Activated CD4-positive, CD25-positive, alpha-beta regulatory T cell treated with anti-CD3 and anti-CD28 coated beads, Interleukin-2, amount 50 U/mL, for 72 hours (primary cell): ENCODE measurements at regions not wholly inside any gene's neighbourhood (a gene's known extent, or its start where the extent isn't known, plus 50 kb on each side); places are given as distances from the start of the nearest gene placed in this dataset.

ENCODE experiments used
- DNase-seq: peaks from one replicate; pipeline ENCODE4 v3.0.0; 2021

DNA sequence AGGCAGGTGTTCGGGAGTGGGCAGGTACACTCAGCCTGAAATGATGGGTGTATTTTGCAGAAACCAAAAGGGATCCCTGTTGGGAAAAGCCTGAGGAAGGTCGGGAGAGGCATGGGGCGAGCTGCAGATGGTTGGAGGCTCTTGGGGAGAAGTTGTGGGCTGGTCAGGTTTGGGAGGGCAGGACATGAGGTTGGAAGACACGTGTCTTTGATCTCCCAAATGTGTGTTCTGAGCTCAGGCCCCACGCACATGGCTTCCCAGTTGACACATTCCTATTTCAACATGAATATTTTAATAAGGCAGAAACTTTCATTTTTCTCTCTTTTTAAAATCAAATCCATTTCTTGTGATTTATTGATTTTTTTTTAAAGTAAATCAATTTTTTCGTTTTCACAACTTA is 1003.3 kb downstream of the TBC1D22A start:
- no peak for DNase-seq

DNA sequence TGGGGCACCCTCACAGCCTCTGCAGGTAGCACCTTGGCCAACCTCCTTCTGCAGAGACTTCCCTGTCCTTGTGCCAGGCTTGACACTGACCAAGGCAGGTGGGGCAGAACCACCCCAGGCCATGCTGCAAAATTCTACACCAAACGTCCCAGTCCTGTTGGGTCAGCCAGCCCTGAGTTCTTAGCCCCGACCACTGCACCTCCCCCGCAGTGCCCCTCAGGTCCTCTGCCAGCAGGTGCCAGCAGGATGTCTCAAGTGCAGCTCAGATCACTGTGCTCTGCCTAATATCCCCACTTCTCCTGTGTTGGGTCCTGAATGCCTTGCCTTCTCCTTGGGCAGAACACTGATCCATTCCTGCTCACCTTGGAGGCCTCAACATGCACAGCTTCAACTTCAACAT is 999.7 kb downstream of the TBC1D22A start:
- DNase-seq: no peak

DNA sequence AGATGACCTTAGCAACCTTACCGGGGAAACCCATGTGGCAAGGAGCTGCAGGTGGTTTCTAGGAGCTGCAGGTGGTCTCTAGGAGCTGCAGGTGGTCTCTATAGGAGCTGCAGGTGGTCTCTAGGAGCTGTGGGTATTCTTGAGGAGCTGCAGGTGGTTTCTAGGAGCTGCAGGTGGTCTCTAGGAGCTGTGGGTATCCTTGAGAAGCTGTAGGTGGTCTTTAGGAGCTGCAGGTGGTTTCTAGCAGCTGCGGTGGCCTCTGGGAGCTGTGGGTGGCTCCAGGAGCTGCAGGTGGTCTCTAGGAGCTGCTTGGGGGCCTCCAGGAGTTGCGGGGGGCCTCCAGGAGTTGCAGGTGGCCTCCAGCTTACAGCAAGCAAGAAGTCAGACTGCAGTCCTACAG is 997.5 kb downstream of the TBC1D22A start:
- no peak for DNase-seq

DNA sequence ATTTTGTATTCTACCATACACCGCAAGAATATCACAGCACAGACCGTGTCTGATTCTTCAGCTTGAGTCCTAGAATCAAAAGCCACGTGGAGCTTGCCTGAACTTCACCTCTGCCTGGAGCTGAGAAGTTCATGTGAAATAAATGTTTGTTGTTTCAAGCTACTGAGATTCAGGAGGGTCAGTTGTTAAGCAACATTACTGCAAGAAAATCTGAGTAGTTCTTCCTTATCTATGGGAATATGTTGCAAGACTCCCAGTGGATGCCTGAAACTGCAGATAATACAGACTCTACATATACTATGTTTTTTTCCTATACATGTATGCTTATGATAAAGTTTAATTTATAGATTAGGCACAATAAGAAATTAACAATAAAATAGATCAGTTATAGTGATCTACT is 995.3 kb downstream of the TBC1D22A start:
- no peak for DNase-seq

DNA sequence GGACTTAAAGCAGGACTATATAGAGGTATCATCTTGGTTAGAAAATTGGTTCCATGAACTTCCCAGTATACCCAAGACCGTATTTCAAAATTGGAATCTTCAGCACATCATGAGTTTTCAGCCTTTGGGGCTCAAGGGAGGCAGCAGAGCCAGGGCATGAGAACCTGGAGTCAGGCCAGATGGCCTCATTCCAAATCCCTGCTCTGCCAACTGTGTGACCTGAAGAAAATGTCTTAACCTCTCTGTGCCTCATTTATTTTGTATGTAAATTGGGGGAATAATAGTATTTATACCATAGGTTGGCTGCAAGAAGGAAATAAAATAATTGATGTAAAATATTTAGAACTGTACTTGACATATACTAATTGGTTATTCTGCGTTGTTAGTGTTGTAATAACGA is 987.6 kb downstream of the TBC1D22A start:
- no peak for DNase-seq

DNA sequence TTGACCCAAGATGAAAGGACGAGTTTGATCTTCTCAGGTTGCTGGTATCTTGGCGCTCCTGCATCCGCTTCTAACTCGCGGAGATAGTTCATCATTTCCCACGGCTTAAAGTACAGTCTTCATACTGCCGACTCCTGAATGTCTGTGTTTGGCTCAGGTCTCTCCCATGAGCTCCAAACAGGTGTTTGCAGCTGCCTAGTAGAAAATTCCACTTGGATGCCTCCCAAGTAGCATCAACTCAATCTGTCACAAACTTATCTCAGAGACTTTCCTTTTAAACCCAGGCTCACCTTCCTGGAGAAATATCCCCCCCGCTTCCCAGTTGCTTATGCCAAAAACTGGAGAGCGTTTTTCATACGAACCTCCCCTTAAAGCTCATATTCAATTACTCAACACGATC is 986.5 kb downstream of the TBC1D22A start:
- no peak for DNase-seq

DNA sequence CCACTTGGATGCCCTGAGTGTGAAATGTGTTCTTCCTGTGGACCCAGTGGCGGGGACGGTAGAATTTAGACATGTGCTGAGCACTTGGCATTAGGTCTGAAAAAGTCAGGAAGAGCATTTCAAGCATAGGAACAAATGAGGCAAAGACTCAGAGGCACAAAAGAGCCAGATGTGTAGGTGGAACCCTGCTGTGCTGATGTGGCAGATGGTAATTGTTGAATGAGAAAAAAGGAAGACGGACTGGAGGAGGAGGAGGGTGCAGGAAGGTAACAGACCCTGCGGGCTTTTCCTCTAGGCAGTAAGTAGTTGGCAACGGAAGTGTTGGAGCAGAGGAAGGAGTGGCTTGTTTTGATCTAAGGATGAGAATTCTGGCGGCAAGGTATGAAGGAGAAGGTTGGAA is 985.8 kb downstream of the TBC1D22A start:
- DNase-seq: no peak

DNA sequence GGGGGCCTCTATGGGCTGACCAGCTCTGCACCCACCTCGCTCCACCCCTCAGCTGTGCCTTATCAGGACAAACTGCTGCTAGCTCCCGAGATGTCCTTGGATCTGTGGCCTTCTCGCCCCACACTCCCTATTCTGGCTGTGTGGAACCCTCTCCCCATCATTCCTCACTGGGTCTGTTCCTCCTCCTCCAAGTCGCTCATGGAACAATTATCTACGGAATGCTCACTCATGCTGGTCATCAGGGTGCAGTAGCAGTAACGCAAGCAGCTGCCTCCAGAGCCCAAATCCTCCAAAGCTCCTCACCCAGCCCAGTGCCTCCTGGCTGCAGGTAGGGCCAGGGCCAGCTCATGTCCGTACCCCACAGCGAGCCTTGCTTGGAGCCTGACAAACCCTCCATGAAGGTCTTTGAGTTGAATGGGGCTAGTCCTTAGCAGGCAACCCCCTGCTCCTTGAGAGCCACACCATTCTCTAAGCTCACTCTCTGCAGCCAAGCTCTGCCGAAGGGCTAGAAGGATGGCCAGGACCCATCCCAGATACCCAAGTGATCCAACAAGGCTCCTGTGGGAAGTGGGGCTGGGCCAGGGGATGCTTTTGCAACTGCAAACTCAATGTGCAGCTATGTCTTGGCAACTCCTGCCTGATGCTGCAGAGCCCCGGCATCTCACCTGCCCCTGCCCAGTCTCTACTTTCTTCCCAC is 977.8 kb downstream of the TBC1D22A start:
- DNase-seq: no peak

DNA sequence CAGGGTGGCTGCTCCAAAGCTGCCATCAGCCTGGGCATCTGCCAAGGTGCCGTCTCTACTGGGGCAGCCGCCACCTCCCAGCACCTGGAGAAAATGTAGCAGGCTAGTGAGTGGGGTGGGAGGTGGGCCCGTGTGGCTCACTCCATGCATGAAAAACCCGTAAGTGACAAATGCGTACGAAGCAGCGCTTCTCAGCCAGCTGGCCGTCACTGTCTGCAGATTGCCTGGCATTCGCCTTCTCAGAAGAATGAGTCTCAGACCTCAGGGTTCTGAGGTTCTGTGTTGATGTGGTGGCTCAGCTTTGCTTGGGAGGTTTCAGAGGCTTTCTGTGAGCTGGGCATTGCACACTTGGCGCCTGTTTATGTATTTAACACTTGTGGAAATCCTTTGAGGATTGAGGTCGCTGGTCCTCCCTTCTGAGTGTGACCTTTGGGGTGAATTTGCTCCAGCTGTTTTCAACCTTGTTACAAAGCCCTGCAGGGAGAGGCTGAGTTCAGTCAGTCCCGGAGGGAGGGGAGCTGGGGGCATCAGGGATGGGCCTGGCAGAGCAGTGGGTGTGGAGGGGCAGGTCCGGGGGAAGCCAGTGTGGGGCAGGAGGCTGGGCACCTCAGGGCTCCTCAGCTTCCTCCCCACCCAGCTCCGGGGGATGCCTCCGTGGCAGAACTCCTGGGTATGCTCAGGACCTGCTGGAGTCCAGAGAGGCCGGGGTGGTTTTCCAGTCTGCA is 977.0 kb downstream of the TBC1D22A start:
- DNase-seq: no peak

DNA sequence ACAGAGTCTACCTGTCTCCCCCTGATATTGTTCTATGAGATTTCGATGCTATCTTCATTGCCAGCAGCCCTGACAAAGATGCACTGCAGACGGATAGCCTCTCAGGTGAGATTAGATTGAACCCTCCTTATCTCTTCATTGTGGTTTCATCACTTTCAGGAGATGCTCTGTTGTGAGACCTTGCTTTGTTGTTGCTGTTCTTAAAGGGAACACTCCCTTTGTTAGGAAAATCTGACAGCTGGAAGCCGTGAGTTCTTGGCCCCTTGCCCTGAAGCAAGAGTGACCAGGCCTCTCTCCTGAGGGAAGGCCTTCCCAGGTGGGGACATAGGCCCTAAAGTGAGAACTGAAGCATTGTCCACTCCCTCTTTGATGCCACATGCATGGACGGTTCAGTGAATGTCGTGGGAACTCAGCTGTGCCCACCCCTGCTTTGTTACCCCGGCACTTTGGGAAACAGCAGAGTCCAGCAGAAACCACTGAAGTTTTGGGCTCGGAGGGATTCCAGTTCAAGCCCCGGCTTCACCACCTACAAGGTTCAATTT is 976.1 kb downstream of the TBC1D22A start:
- DNase-seq: no peak

DNA sequence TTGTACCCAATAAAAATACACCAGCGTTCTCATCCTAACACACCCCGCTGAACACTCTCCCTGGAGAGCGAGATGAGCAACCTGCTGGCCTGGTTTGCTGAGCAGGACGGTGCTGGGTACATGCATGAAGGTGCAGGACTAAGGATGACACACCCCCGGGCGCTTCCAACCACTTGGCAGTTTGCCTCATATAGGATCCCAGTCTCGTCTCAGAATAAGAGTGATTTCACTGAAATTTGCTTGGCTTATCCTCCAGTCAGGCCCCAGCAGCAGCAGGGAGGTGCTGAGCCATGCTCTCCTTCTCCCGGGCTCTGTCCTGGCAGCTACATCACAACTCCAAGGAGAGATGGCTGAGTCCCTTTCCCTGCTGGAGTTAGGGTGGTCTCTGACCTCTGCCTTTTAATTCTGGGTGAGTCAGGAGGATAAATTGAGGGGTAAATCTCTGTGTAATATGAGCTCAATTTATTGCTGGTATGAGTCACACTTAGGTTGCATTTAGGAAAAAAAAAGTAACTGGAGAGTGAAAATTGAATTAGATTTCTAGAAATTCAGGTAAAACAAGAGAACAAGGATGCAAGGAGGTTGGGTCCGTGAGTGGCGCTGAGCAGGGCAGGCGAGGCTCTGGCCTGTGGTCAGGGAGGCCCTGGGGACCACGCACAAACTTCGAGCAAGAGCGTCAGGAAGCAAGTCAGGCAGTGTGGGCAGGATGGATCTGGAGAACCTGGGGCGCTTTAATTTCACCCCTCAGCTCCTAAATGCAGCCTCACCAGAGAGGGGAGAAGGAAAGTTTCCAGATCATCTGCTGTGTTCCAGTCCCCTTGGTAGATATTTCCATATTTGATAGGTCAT is 974.0 kb downstream of the TBC1D22A start:
- no peak for DNase-seq

DNA sequence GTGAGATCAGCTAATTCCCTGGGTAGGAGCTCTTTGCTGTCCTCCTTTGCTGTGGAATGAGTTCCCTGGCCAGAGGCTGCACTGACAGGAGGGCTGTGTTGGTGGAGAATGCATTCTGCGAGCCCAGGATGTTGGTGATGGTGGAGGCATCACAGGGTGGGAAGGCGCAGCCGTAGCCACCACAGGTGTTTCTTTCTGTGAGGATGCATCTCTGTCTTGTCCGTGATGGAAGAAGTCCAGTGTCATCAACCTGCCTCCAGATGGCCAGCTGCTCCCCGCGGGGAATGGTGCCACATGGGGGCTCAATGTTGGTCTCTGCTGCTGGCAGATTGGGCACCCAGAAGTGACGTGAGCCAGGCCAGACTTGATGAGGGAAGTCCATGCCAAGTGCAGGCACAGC is 972.1 kb downstream of the TBC1D22A start:
- no peak for DNase-seq

DNA sequence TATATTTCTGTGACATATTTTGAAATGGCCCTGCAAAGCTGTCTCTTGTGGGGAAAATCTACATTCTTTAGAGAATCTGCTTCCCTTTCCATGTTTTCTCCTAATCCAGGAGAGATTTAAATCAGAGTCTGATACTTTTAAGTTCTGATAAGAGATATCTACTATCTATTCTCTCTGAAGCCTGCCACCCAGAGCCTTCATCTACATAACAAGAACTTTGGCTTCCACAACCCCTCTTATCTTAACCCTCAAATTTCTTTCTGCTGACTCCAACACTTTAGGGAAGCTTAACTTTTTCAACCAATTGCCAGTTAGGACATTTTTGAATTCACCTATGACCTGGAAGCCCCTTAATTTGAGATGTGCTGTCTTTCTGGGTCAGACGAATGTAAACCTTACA is 965.2 kb downstream of the TBC1D22A start:
- no peak for DNase-seq

DNA sequence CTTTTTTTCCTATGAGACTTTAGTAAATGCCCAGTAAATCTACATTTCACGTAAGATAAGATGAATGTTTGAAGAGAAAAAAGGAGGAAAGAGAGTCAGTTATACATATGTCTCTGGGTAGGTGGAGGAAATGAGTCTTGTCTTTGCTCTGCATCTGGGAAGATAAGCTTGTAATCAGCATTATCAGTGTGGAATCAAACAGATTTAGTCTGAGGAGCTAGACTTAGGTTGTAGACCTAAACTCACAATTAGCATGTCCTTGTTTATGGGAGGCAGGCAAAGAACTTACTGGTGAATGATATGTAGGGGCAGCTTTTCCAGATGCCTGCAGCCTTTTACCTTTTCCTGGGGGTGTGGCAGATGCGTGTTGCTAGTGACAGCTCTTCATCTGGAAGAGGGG is 962.3 kb downstream of the TBC1D22A start:
- no peak for DNase-seq

DNA sequence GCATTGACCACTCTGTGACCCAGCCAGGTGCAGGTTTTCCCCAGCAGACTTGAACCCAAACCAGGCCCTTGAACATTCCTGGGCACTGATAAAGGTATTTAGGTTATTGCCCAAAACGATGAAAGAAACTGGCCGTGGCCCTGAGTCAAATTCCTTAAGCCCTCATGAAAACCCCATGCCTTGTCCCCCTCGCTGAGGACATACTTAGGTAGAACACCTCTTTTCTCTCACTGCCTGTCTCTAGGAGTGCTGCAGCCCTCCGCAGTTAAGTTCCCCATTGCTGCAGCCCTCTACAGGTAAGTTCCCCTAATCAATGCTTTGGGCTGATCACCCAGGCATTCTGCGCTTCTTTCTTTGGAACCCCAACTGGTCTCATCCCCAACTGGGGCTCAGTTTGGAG is 961.6 kb downstream of the TBC1D22A start:
- no peak for DNase-seq

DNA sequence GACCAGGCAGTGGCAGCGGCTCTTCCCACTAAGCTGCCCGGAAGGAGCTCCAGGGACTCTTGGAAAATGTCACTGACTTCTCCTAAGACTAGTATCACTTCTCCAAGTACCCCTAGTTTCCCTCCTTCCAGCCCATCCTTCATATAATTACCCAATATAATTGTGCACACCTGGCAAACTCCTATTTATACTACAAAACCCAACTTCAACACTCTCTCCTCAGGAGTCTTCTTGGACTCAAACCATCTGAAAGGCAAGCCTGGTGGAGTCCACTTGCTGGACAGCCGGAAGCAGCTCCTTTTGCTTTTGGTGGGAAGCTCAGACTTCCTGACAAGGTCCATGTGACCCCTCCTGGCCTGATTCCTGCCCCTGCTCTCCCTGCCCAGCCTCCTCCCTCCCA is 955.9 kb downstream of the TBC1D22A start:
- no peak for DNase-seq

DNA sequence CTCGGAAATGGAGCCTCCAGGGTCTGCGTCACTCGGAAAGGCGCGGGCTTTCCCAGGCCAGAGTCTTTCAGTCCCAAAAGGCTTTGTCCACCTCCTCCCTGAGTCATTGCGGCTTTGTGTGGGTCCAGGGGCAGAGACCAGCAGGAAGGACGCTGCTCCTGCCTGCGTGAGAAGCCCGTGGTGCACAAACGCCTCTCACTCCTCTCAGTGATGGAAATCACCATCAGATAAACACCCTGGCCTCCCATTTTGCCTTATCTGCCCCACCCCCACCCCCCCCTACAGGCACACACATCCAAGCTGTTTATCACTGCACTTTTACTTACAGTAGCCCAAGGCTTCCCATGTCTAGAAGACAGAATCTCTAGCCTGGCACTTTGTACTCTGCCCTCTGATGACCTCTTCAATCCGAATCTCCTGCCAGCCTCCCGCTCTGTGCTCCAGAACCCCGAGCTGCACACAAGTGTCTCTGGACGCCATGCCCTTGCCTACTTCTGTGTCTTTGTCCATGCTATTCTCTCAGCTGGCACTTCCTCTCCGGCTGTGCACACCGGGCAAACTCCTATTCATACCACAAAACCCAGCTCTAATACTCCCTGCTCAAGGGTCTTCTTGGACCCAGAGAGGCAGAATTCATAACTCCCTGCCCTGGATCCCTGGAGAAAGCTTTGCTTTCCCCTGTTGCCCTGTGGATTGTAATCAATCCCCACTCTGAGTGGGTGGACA is 954.6 kb downstream of the TBC1D22A start:
- no peak for DNase-seq

DNA sequence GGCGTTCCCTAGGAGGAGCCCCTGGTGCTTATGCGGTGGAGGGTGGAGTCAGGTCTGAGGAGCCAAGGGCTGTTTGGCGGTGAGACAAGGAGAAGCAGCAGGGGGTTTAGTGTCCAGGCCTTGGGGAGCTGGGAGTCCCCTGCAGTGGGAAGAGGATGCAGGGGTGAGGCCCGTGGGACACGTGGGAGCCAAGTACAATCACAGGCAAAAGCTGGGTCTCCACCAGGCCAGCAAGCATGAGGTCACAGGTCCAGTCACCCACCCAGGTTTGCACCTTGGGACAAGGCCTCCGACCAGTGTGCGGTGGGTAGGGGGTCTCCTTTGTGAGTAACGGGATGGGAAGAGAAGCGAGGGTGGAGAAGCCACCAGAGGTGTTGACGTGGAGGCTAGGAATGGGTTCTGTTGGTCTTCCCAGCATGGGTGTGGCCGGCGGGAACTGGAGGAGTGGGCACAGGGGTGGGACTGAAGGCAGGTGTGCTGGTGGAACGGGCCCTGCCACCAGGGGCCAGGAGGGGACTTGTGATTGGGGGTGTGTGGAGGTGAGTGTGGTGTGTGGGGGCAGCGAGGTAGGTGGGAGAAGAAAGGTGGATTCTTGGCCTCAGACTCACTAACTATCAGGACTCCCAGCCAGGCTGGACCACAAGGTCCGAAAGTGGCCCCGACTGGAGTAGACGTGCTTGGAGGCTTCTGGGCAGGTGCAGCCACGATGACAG is 953.6 kb downstream of the TBC1D22A start:
- DNase-seq: no peak

DNA sequence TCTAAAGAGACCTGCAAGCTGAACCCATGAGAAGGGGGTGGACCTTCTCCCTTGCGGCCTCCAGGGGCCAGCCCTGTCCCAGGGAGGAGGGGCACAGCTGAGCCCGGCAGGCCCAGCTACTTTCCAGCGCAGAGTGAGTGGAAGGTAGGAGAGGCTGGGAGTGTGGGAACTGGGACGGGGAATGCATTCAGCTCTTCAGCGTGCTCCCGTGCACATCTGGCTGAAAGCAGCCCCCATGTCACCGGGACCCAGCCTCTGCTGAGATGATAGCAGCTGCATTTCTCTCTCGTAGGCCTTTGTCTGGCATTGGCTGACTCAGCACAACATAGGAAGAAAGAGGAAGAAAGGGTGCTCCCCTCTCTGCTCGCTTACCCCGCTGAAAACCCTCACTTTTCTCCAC is 951.5 kb downstream of the TBC1D22A start:
- DNase-seq: no peak

DNA sequence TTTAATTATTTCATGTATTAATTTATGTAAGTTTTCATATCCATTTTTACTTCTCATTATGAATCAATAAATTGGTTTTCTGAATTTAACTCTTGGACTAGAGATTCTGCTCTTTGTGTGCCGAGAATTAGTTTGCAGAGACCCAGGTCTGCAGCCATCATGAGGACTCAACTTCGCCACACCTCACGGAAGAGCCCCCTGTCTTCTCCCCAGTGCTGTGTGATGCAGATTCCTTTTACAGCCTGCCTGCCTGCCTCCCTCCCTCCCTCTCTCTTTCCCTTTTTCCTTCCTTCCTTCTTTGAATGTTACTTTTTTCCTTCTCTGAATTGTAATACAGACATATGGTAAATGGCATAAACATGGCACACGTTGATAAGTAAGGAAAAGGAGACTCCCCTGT is 947.7 kb downstream of the TBC1D22A start:
- DNase-seq: no peak

DNA sequence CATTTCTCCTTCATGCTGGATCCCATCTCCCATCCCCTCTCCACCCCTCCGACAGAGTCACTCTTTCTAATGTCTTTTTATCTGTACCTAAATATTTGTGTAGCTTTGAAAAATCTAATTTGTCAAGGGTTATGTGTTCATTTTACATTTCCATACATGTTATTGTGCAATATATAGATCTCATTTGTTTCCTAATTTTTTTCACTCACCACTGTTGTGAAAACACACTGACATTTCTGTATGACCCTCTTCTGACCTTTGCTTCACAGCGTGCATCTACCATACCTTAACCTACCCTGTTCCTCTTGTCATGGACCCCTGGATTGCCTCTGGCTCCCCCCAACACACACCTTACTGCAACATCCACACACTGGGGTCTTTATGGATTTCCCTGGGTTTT is 942.9 kb downstream of the TBC1D22A start:
- no peak for DNase-seq

DNA sequence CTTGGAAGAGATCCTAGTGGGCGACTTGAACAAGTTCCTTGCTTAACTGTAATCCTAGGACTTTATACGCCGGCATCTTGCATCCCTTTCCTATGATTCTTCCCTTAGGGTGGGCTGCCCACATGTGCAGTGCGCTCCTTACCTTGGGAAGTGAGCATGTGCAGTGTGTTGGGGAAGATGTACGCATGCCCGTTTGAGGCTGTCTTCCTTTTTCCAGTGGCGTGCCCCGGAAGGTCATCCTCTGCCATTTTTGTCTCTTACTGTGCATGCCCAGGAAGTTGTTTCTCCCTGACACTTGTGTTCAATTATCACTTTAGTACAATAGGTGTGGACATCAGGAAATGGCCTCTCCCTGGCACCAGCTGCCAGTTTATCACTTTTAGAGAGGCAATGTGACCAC is 936.5 kb downstream of the TBC1D22A start:
- DNase-seq: no peak
